HCT116 (cell line): ENCODE measurements at regions not wholly inside any gene's neighbourhood (a gene's known extent, or its start where the extent isn't known, plus 50 kb on each side); places are given as distances from the start of the nearest gene placed in this dataset.

Experiments used
- ATAC-seq: fragments of 200-7000 bp; cut with Tn5 transposase; 2 replicates; pipeline ENCODE4 v1.9.1; 2020; ENCODE audit warnings: mild to moderate bottlenecking, moderate library complexity
- BruUV-seq: library from RNA; stranded (reverse); fragments of 400-500 nt; replicated peaks from 2 replicates; lab custom pipeline; 2021; lab: Mats Ljungman, UMichigan
- CTCF ChIA-PET: fragments of 300-600 bp; sonication (Branson Sonifier 250); formaldehyde crosslinking; loops from one replicate; lab custom pipeline; 2021; ENCODE audit warnings: antibody characterized with exemption; lab: Charles Lee
- POLR2A ChIA-PET: fragments of 300-600, 350-600 bp; sonication (Branson Sonifier 250); formaldehyde crosslinking; loops from one replicate; lab custom pipeline; 2021; ENCODE audit warnings: antibody characterized with exemption; lab: Charles Lee
- RAD21 ChIA-PET, 2 experiments: fragments of 300-600 bp; sonication (Branson Sonifier 250); formaldehyde crosslinking; loops; one replicate each; lab custom pipeline; 2023; ENCODE audit warnings: low total read pairs in 2 of 2; ENCODE audit not compliant: uncharacterized antibody in 2 of 2, unreplicated experiment in 2 of 2, low non-redundant PET in 1 of 2; lab: Charles Lee
- DNase-seq: peaks from one replicate; pipeline ENCODE4 v3.0.0-alpha.2; 2010; ENCODE audit warnings: low read depth, low spot score
- H2AFZ ChIP-seq: fragments of 200-600 bp; shearing (Covaris generic), sonication (generic); 2 replicates; pipeline ENCODE4 v1.6.1; 2017; ENCODE audit warnings: low read depth, mixed run types, mixed read lengths, antibody characterized with exemption, low read length; ENCODE audit not compliant: poor library complexity, severe bottlenecking
- H3K27ac ChIP-seq: 2 replicates; pipeline ENCODE4 v1.5.1; 2012; ENCODE audit warnings: low read depth, low read length
- H3K27me3 ChIP-seq: fragments of 200-600 bp; sonication (generic); 2 replicates; pipeline ENCODE4 v1.6.1; 2016; ENCODE audit warnings: mixed run types, low read length, mixed read lengths; ENCODE audit not compliant: insufficient read depth
- H3K36me3 ChIP-seq, 2 experiments: fragments of 200-500 bp in 1 of 2; fragments of 200-600 bp in 1 of 2; sonication (Bioruptor generic) in 1 of 2; sonication (generic) in 1 of 2; 2 replicates each; pipeline versions ENCODE4 v1.5.1 to v1.6.1; 2014 to 2016; ENCODE audit warnings: low read length in 2 of 2, inconsistent platforms in 1 of 2, mixed read lengths in 1 of 2, mixed run types in 1 of 2; ENCODE audit not compliant: insufficient read depth in 2 of 2, control insufficient read depth in 1 of 2
- H3K4me1 ChIP-seq, 2 experiments: fragments of 200-600 bp in 1 of 2; sonication (generic) in 1 of 2; 2 replicates each; pipeline versions ENCODE4 v1.5.1 to v1.6.1; 2012 to 2017; ENCODE audit warnings: low read length in 2 of 2, inconsistent platforms in 1 of 2, mild to moderate bottlenecking in 1 of 2, mixed read lengths in 1 of 2, mixed run types in 1 of 2, moderate library complexity in 1 of 2; ENCODE audit not compliant: insufficient read depth in 2 of 2, control insufficient read depth in 1 of 2
- H3K4me2 ChIP-seq: fragments of 200-600 bp; sonication (generic); 2 replicates; pipeline ENCODE4 v1.6.1; 2017; ENCODE audit warnings: mixed run types, low read length, mixed read lengths
- H3K4me3 ChIP-seq, 2 experiments: fragments of 200-600 bp in 1 of 2; sonication (generic) in 1 of 2; replicated peaks in 1 of 2; 2 replicates each; pipeline ENCODE4 v1.5.1; 2011 to 2016; ENCODE audit warnings: low read length in 2 of 2, control low read depth in 1 of 2, low read depth in 1 of 2, mild to moderate bottlenecking in 1 of 2, mixed read lengths in 1 of 2, mixed run types in 1 of 2
- H3K79me2 ChIP-seq: fragments of 200-600 bp; sonication (generic); 2 replicates; pipeline ENCODE4 v1.6.1; 2017; ENCODE audit warnings: mild to moderate bottlenecking, mixed run types, low read length, moderate library complexity, mixed read lengths; ENCODE audit not compliant: insufficient read depth
- H3K9ac ChIP-seq: fragments of 200-600 bp; sonication (generic); 2 replicates; pipeline ENCODE4 v1.6.1; 2016; ENCODE audit warnings: low read length, mixed read lengths
- H3K9me2 ChIP-seq: fragments of 200-600 bp; sonication (generic), shearing (Covaris generic); 2 replicates; pipeline ENCODE4 v1.6.1; 2017; ENCODE audit warnings: mixed run types, mild to moderate bottlenecking, moderate library complexity; ENCODE audit not compliant: insufficient read depth
- H3K9me3 ChIP-seq, 2 experiments: fragments of 200-500 bp in 1 of 2; fragments of 200-600 bp in 1 of 2; sonication (Bioruptor generic) in 1 of 2; sonication (generic) in 1 of 2; 2 replicates each; pipeline ENCODE4 v1.6.1; 2014 to 2017; ENCODE audit warnings: low read length in 2 of 2, mixed read lengths in 2 of 2, inconsistent platforms in 1 of 2, low read depth in 1 of 2, mild to moderate bottlenecking in 1 of 2, mixed run types in 1 of 2, moderate library complexity in 1 of 2; ENCODE audit not compliant: control insufficient read depth in 1 of 2, insufficient read depth in 1 of 2
- H4K20me1 ChIP-seq: fragments of 200-600 bp; sonication (generic), shearing (Covaris generic); 2 replicates; pipeline ENCODE4 v1.6.1; 2017; ENCODE audit warnings: mixed run types, mild to moderate bottlenecking, moderate library complexity; ENCODE audit not compliant: insufficient read depth
- CBX3 ChIP-seq: IDR thresholded peaks from 2 replicates; pipeline ENCODE4 v1.6.1; 2012; ENCODE audit warnings: low read depth
- ELF1 ChIP-seq: IDR thresholded peaks from 2 replicates; pipeline ENCODE4 v1.6.1; 2012; ENCODE audit warnings: low read depth, borderline replicate concordance
- EZH2 ChIP-seq: fragments of 200-600 bp; sonication (generic); IDR thresholded peaks from 2 replicates; pipeline ENCODE4 v1.6.1; 2017; ENCODE audit warnings: antibody characterized with exemption, mixed run types
- JUND ChIP-seq: IDR thresholded peaks from 2 replicates; pipeline ENCODE4 v1.6.1; 2012
- POLR2A ChIP-seq: IDR thresholded peaks from 2 replicates; pipeline ENCODE4 v1.7.0; 2011; ENCODE audit warnings: borderline replicate concordance; ENCODE audit not compliant: insufficient read depth, insufficient read length; ENCODE audit errors: extremely low read depth
- RAD21 ChIP-seq: IDR thresholded peaks from 2 replicates; pipeline ENCODE4 v1.6.1; 2012; ENCODE audit warnings: low read depth, mild to moderate bottlenecking
- SRF ChIP-seq: IDR thresholded peaks from 2 replicates; pipeline ENCODE4 v1.6.1; 2012; ENCODE audit warnings: low read depth
- ZNF274 ChIP-seq: fragments of 200-500 bp; sonication (Bioruptor generic); IDR thresholded peaks from 2 replicates; pipeline ENCODE4 v1.6.1; 2014; ENCODE audit warnings: mild to moderate bottlenecking, low read depth, low read length, inconsistent platforms
- intact Hi-C: fragments of 100-400 bp; cut with micrococcal nuclease; formaldehyde crosslinking; loops from 2 replicates; pipeline ENCODE4 v1.10.0; 2022
- TF ChIP-seq, protein P1 (sequence below): IDR thresholded peaks from 2 replicates; pipeline ENCODE4 v1.6.1; 2011; ENCODE audit warnings: mild to moderate bottlenecking, low read length, moderate library complexity; ENCODE audit not compliant: insufficient replicate concordance; ENCODE audit errors: extremely low read depth
- TF ChIP-seq, protein P2 (sequence below), 3 experiments: fragments of 200-600 bp in 1 of 3; sonication (generic) in 1 of 3; IDR thresholded peaks in 2 of 3; conservative IDR thresholded peaks in 1 of 3; 2 replicates each; pipeline ENCODE4 v1.5.1; 2012 to 2017; ENCODE audit warnings: low read depth in 2 of 3, low read length in 2 of 3, antibody characterized with exemption in 1 of 3, borderline replicate concordance in 1 of 3, control low read depth in 1 of 3, mild to moderate bottlenecking in 1 of 3, mixed read lengths in 1 of 3, mixed run types in 1 of 3, moderate library complexity in 1 of 3; ENCODE audit not compliant: insufficient read depth in 1 of 3

DNA sequence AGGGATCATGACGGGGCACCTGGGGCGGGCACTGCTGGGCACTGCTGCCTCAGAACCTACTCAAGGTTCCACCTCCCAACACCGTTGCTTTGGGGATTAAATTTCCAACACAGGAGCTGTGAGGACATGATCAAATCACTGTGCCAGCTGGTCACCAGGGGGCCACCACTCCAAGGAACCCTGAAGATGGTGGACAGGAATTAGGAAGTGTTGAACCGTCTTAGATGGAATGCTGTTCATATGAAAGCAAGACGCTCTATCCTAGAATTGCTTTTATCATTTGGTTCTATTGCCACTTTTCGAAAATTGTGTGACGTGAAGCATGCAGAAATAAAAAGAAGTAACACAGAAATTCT lies 140.3 kb downstream of the DLL1 start:
- intact Hi-C loops = no loop called here
- H3K79me2 ChIP-seq = no peaks in the 10 kb centered on the region
- no TSS peak for BruUV-seq
- H2AFZ ChIP-seq = no peak overlapping the region
- no peak overlapping the region for H3K4me2 ChIP-seq
- H3K4me1 ChIP-seq = peaks cover 17 to 22% of the 10 kb centered on the region in 2 experiments
- H4K20me1 ChIP-seq = no peaks in the 10 kb centered on the region
- CTCF ChIA-PET = no interaction called here
- no peaks in the 10 kb centered on the region for H3K36me3 ChIP-seq
- DNase-seq = no peak
- H3K9me2 ChIP-seq = no peaks in the 10 kb centered on the region
- no peak overlapping the region for H3K4me3 ChIP-seq
- no peak overlapping the region for H3K9ac ChIP-seq
- H3K27me3 ChIP-seq = no peaks in the 10 kb centered on the region
- TF ChIP-seq POLR2A = no peak
- TF ChIP-seq SRF = no peak
- TF ChIP-seq, protein P1, sequence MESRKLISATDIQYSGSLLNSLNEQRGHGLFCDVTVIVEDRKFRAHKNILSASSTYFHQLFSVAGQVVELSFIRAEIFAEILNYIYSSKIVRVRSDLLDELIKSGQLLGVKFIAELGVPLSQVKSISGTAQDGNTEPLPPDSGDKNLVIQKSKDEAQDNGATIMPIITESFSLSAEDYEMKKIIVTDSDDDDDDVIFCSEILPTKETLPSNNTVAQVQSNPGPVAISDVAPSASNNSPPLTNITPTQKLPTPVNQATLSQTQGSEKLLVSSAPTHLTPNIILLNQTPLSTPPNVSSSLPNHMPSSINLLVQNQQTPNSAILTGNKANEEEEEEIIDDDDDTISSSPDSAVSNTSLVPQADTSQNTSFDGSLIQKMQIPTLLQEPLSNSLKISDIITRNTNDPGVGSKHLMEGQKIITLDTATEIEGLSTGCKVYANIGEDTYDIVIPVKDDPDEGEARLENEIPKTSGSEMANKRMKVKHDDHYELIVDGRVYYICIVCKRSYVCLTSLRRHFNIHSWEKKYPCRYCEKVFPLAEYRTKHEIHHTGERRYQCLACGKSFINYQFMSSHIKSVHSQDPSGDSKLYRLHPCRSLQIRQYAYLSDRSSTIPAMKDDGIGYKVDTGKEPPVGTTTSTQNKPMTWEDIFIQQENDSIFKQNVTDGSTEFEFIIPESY = no peak
- peak; percentile 17; the same call in 1 of the 2 replicates for TF ChIP-seq RAD21
- TF ChIP-seq, protein P2, sequence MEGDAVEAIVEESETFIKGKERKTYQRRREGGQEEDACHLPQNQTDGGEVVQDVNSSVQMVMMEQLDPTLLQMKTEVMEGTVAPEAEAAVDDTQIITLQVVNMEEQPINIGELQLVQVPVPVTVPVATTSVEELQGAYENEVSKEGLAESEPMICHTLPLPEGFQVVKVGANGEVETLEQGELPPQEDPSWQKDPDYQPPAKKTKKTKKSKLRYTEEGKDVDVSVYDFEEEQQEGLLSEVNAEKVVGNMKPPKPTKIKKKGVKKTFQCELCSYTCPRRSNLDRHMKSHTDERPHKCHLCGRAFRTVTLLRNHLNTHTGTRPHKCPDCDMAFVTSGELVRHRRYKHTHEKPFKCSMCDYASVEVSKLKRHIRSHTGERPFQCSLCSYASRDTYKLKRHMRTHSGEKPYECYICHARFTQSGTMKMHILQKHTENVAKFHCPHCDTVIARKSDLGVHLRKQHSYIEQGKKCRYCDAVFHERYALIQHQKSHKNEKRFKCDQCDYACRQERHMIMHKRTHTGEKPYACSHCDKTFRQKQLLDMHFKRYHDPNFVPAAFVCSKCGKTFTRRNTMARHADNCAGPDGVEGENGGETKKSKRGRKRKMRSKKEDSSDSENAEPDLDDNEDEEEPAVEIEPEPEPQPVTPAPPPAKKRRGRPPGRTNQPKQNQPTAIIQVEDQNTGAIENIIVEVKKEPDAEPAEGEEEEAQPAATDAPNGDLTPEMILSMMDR (IDR thresholded peaks at IDR 0.05 in 2 of 3, conservative IDR thresholded peaks at IDR 0.05 in 1 of 3; ENCODE audit: borderline replicate concordance in 1 of 3, insufficient read depth in 1 of 3, low read depth in 2 of 3, low read length in 2 of 3) = peak in 1 of 3 experiments; percentile 6; a peak in 1 of 6 replicates
- no peak for TF ChIP-seq ELF1
- no peak for TF ChIP-seq ZNF274
- no peak for TF ChIP-seq CBX3
- TF ChIP-seq EZH2 = no peak
- TF ChIP-seq JUND = no peak
- TF ChIP-seq, all 23 proteins: peak for 2
- Histone ChIP-seq H3K9me3 (no peaks in the 10 kb centered on the region), H3K27ac (no peak overlapping the region)
- RAD21 ChIA-PET = no interaction called here
- POLR2A ChIA-PET = no interaction called here
- ATAC-seq = no peak
